PFSK-1 (cell line): ENCODE measurements at regions not wholly inside any gene's neighbourhood (a gene's known extent, or its start where the extent isn't known, plus 50 kb on each side); places are given as distances from the start of the nearest gene placed in this dataset.

Source experiments
- FOXP2 ChIP-seq: optimal IDR thresholded peaks from 2 replicates; pipeline ENCODE3; 2011; ENCODE audit warnings: borderline replicate concordance, control low read depth, inconsistent platforms; ENCODE audit not compliant: insufficient read depth; ENCODE audit errors: extremely low read length, extremely low read depth
- POLR2AphosphoS5 ChIP-seq: IDR thresholded peaks from 2 replicates; pipeline ENCODE4 v1.6.1; 2012; ENCODE audit warnings: low read depth, mild to moderate bottlenecking, control low read depth, low read length, moderate library complexity
- SIN3A ChIP-seq: IDR thresholded peaks from 2 replicates; pipeline ENCODE4 v1.6.1; 2012; ENCODE audit warnings: mild to moderate bottlenecking, low read length, moderate library complexity, borderline replicate concordance; ENCODE audit not compliant: insufficient read depth
- TAF1 ChIP-seq: IDR thresholded peaks from 2 replicates; pipeline ENCODE4 v1.6.1; 2012; ENCODE audit warnings: low read length, control low read depth, borderline replicate concordance; ENCODE audit not compliant: insufficient read depth
- TF ChIP-seq, protein P1 (sequence below), 2 experiments: IDR thresholded peaks; 2 replicates each; pipeline versions ENCODE4 v1.6.1 to v1.8.0; 2011 to 2012; ENCODE audit warnings: low read depth in 2 of 2, low read length in 2 of 2, control low read depth in 1 of 2, inconsistent platforms in 1 of 2, mild to moderate bottlenecking in 1 of 2, moderate library complexity in 1 of 2; ENCODE audit not compliant: insufficient read depth in 1 of 2

DNA sequence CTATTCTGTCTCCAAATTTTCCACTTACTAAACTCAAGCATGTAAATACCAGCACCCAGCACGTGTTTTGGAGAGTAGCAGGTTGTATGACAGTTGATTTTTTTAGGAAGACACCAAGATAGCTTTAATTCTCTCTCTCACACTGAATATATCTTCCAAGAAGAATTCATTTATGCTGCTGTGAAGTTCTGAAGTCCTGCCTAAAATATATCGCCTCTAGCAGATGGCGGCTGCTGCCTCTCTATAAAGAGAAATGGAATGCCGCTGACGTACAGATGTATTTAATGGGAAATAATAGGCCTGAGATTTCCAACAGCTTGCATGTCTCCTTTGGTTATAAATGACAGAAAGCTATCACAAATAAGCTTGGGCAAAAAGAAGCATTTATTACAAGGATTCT lies 74.7 kb downstream of the PFDN4 start:
- TF ChIP-seq FOXP2 (no peak), TAF1 (no peak), POLR2AphosphoS5 (no peak), SIN3A (no peak)
- TF ChIP-seq, protein P1, sequence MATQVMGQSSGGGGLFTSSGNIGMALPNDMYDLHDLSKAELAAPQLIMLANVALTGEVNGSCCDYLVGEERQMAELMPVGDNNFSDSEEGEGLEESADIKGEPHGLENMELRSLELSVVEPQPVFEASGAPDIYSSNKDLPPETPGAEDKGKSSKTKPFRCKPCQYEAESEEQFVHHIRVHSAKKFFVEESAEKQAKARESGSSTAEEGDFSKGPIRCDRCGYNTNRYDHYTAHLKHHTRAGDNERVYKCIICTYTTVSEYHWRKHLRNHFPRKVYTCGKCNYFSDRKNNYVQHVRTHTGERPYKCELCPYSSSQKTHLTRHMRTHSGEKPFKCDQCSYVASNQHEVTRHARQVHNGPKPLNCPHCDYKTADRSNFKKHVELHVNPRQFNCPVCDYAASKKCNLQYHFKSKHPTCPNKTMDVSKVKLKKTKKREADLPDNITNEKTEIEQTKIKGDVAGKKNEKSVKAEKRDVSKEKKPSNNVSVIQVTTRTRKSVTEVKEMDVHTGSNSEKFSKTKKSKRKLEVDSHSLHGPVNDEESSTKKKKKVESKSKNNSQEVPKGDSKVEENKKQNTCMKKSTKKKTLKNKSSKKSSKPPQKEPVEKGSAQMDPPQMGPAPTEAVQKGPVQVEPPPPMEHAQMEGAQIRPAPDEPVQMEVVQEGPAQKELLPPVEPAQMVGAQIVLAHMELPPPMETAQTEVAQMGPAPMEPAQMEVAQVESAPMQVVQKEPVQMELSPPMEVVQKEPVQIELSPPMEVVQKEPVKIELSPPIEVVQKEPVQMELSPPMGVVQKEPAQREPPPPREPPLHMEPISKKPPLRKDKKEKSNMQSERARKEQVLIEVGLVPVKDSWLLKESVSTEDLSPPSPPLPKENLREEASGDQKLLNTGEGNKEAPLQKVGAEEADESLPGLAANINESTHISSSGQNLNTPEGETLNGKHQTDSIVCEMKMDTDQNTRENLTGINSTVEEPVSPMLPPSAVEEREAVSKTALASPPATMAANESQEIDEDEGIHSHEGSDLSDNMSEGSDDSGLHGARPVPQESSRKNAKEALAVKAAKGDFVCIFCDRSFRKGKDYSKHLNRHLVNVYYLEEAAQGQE (IDR thresholded peaks at IDR 0.05; ENCODE audit: insufficient read depth in 1 of 2, low read depth in 2 of 2, low read length in 2 of 2) = no peak

DNA sequence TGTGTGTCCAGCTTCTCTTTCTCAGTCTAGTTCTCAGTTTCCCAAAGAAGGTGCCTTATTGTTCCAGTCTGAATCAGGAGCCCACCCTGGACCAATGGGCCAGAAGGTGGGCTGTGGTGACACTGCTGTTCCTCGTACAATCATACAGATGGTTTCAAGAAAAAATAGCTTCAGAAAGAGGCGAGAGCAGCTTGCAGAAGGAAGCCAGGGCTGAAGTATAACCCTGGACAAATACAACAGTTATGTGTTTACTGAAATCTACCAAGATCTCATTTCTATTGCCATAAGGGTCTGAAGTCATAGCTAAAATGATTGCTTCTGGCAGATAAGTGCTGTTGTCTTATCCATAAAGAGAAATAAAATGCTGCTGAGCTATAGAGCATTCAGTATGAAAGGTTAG lies 75.4 kb downstream of the PFDN4 start:
- no peak for TF ChIP-seq POLR2AphosphoS5
- no peak for TF ChIP-seq FOXP2
- TF ChIP-seq TAF1 = no peak
- TF ChIP-seq, protein P1 (IDR thresholded peaks at IDR 0.05; ENCODE audit: insufficient read depth in 1 of 2, low read depth in 2 of 2, low read length in 2 of 2) = no peak
- no peak for TF ChIP-seq SIN3A

DNA sequence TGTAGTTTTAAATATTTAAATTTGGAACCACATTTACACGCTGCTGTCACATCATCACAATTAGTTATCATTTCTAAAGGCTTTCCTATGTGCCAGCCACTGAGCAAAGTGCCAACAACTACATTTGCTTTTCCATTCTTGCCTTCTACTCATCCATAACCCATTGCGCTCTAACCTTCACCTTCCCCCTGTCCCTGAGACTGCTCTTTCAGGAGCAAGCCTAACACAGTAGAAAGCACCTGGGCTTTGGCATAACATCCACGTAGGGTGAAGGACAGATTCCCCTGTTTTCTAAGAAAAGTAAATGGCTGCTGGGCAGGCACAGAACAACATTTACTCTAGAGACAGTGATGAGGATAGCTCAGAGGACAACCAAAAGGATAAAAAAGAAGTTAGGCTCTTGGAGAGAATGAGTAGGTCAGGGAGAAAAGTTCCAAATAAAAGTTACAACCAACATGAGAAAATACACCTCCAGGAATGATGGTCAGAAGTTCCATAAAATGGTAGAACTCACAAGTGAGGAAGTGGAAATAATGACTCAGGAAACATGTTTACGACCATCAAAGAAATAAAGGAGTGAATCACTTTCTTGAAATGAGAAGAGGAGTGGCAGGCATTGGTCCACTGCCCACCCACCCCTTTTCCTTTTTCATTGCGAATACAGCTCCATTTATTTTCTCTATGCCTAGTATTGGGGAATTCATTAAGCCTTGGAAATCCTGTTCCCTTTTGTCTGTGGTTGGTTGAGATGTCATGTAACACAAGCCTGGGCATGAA lies 77.2 kb downstream of the PFDN4 start:
- TF ChIP-seq POLR2AphosphoS5 = no peak
- TF ChIP-seq, protein P1 (IDR thresholded peaks at IDR 0.05; ENCODE audit: insufficient read depth in 1 of 2, low read depth in 2 of 2, low read length in 2 of 2) = no peak
- TF ChIP-seq TAF1 = no peak
- no peak for TF ChIP-seq SIN3A
- TF ChIP-seq FOXP2 = no peak

DNA sequence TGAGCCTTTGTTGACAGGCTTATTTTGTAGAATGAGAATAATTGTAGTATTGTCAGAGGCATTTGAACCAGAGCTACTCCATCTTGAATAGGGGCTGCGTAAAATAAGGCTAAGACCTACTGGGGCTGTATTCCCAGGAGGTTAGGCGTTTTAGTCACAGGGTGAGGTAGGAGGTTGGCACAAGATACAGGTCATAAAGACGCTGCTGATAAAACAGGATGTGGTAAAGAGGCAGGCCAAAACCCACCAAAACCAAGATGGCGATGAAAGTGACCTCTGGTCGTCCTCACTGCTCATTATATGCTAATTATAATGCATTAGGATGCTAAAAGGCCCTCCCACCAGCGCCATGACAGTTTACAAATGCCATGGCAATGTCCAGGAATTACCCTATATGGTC lies 82.7 kb downstream of the PFDN4 start:
- TF ChIP-seq SIN3A (no peak), FOXP2 (no peak), POLR2AphosphoS5 (no peak), TAF1 (no peak)
- TF ChIP-seq, protein P1 (IDR thresholded peaks at IDR 0.05; ENCODE audit: insufficient read depth in 1 of 2, low read depth in 2 of 2, low read length in 2 of 2) = no peak
